ENCODE measurements at regions not wholly inside any gene's neighbourhood (a gene's known extent, or its start where the extent isn't known, plus 50 kb on each side); places are given as distances from the start of the nearest gene placed in this dataset.

- no peak for TF ChIP-seq CTCF (IDR thresholded peaks at IDR 0.05; ENCODE audit: borderline replicate concordance, extremely low read depth, low read length, poor library complexity, severe bottlenecking)
- TF ChIP-seq EZH2 (IDR thresholded peaks at IDR 0.05; ENCODE audit: borderline replicate concordance, low read depth, low read length, severe bottlenecking): no peak
Observed at GRCh38 chr17:36743130-36743529, 141.7 kb downstream of the MRM1 start.

Data from DND-41 (cell line).